ENCODE measurements at regions not wholly inside any gene's neighbourhood (a gene's known extent, or its start where the extent isn't known, plus 50 kb on each side); places are given as distances from the start of the nearest gene placed in this dataset.

- TF ChIP-seq CTCF (conservative IDR thresholded peaks at IDR 0.05), result no peak
- peaks cover 5% of the 10 kb centered on the region for H3K9me3 Mint-ChIP-seq
- H3K36me3 Mint-ChIP-seq (ENCODE audit: low read depth), result peaks cover 2% of the 10 kb centered on the region
- no peaks in the 10 kb centered on the region for H3K27me3 Mint-ChIP-seq (ENCODE audit: low read depth)
- H3K4me1 Mint-ChIP-seq, result no peaks in the 10 kb centered on the region
- H3K4me3 Mint-ChIP-seq, result no peak overlapping the region
- no peak overlapping the region for H3K27ac Mint-ChIP-seq (ENCODE audit: unreplicated experiment)
- DNase-seq (ENCODE audit: low read depth, low spot score), result no peak
These were observed 194.1 kb downstream of the ANAPC1 start for GRCh38 chr2:111689941-111690340.

- Mint-ChIP-seq H3K36me3 (ENCODE audit: low read depth) (peaks cover 2% of the 10 kb centered on the region), H3K27ac (ENCODE audit: unreplicated experiment) (no peak overlapping the region), H3K9me3 (peaks cover 3% of the 10 kb centered on the region), H3K27me3 (ENCODE audit: low read depth) (no peaks in the 10 kb centered on the region), H3K4me1 (no peaks in the 10 kb centered on the region), H3K4me3 (no peak overlapping the region)
- no peak for DNase-seq (ENCODE audit: low read depth, low spot score)
- no peak for TF ChIP-seq CTCF (conservative IDR thresholded peaks at IDR 0.05)
These were observed 192.7 kb downstream of the ANAPC1 start for GRCh38 chr2:111691164-111691875.

- no peak for DNase-seq (ENCODE audit: low read depth, low spot score)
- Mint-ChIP-seq H3K4me1 (no peaks in the 10 kb centered on the region), H3K36me3 (ENCODE audit: low read depth) (peaks cover 2% of the 10 kb centered on the region), H3K27me3 (ENCODE audit: low read depth) (no peaks in the 10 kb centered on the region), H3K9me3 (peaks cover 3% of the 10 kb centered on the region), H3K4me3 (no peak overlapping the region), H3K27ac (ENCODE audit: unreplicated experiment) (no peak overlapping the region)
- TF ChIP-seq CTCF (conservative IDR thresholded peaks at IDR 0.05), result no peak
These were observed 191.7 kb downstream of the ANAPC1 start for GRCh38 chr2:111692311-111692710.

GRCh38 chr2:111694700-111695101 is 189.3 kb downstream of the ANAPC1 start:
- H3K9me3 Mint-ChIP-seq, result peaks cover 3% of the 10 kb centered on the region
- H3K4me3 Mint-ChIP-seq, result no peak overlapping the region
- no peak for TF ChIP-seq CTCF (conservative IDR thresholded peaks at IDR 0.05)
- no peak for DNase-seq (ENCODE audit: low read depth, low spot score)
- peaks cover 16% of the 10 kb centered on the region for H3K4me1 Mint-ChIP-seq
- H3K27me3 Mint-ChIP-seq (ENCODE audit: low read depth), result no peaks in the 10 kb centered on the region
- H3K27ac Mint-ChIP-seq (ENCODE audit: unreplicated experiment), result no peak overlapping the region
- H3K36me3 Mint-ChIP-seq (ENCODE audit: low read depth), result peaks cover 2% of the 10 kb centered on the region

GRCh38 chr2:111695441-111696007 is 188.5 kb downstream of the ANAPC1 start:
- Mint-ChIP-seq H3K27me3 (ENCODE audit: low read depth) (no peaks in the 10 kb centered on the region), H3K4me1 (peaks cover 16% of the 10 kb centered on the region), H3K9me3 (peaks cover 3% of the 10 kb centered on the region), H3K27ac (ENCODE audit: unreplicated experiment) (no peak overlapping the region), H3K36me3 (ENCODE audit: low read depth) (peaks cover 2% of the 10 kb centered on the region), H3K4me3 (no peak overlapping the region)
- no peak for TF ChIP-seq CTCF (conservative IDR thresholded peaks at IDR 0.05)
- DNase-seq (ENCODE audit: low read depth, low spot score), result no peak

All from neural crest cell (in vitro differentiated cells).